ELR (cell line): ENCODE measurements at regions not wholly inside any gene's neighbourhood (a gene's known extent, or its start where the extent isn't known, plus 50 kb on each side); places are given as distances from the start of the nearest gene placed in this dataset.

Experiments used
- DNase-seq: peaks from one replicate; pipeline ENCODE4 v3.0.0-alpha.2; 2015; ENCODE audit warnings: low read depth

DNA sequence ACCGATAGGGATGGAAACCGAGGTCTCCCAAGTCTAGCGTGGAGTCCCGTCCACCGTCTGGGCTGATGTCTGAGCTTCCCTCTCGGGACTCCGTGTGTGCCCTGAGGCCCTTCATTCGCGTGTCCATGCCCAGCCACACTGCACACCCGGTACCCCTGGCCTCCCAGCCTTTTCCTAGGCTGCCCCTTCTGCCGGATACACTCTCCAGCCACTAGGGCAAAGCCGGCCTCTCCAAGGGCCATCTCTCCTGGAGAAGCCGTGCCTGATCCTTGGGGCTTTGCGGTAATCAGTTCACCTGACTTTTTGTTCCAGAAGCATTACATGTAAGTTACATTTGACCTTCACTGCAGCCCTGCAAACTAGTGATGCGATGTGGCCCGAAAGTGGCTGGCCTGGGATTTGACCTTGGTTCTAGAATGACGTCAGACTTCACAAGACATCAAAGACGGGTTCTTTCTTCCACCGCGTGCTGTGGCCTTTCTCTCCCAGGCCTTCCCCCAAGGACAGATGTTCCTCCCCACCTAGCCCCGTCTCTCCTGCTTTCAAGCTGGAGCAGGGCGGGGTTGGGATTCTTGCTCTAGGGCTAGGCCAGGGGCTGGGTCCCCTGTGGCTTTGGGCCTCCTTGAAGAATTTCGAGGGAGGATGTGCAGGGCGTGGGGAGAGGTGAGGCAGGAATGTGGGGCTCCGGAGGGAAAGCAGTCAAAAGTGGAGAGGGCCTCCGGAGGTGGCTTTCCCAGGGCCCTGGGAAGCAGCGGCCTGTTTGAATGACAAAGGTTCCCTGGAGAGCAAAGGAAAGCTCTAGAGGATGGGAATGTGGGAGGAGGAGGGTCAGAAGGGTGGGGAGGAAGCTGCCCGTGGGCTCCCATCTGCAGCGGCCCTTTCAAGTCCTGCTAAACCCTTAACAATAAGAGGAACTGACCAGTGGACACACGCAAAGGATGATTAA is 49.7 kb upstream of the SLC2A1 start:
- DNase-seq: no peak
